ENCODE measurements at regions not wholly inside any gene's neighbourhood (a gene's known extent, or its start where the extent isn't known, plus 50 kb on each side); places are given as distances from the start of the nearest gene placed in this dataset.

DNA sequence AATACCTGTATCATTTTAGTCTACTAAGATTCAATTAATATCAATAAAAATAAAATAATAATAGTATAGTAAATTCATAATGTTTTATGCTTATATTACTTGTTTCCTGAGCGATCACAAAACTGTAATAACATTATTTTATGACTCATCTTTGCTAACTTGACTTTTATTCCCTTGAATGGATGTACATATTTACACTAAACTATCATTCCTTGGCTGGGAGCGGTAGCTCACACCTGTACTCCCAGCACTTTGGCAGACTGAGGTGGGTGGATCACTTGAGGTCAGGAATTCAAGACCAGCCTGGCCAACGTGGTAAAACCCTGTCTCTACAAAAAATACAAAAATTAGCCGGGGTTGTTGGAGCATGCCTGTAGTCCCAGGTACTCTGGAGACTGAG, 104.0 kb upstream of the SLC34A2 start:
- TF ChIP-seq, protein P1, sequence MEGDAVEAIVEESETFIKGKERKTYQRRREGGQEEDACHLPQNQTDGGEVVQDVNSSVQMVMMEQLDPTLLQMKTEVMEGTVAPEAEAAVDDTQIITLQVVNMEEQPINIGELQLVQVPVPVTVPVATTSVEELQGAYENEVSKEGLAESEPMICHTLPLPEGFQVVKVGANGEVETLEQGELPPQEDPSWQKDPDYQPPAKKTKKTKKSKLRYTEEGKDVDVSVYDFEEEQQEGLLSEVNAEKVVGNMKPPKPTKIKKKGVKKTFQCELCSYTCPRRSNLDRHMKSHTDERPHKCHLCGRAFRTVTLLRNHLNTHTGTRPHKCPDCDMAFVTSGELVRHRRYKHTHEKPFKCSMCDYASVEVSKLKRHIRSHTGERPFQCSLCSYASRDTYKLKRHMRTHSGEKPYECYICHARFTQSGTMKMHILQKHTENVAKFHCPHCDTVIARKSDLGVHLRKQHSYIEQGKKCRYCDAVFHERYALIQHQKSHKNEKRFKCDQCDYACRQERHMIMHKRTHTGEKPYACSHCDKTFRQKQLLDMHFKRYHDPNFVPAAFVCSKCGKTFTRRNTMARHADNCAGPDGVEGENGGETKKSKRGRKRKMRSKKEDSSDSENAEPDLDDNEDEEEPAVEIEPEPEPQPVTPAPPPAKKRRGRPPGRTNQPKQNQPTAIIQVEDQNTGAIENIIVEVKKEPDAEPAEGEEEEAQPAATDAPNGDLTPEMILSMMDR (IDR thresholded peaks at IDR 0.05; ENCODE audit: insufficient read depth, missing control alignments): no peak
- no peak for DNase-seq (ENCODE audit: insufficient read length, low spot score)
- no peak for FAIRE-seq

GRCh38 chr4:25552580-25553271, 102.9 kb upstream of the SLC34A2 start:
- DNase-seq (ENCODE audit: insufficient read length, low spot score) (no peak), FAIRE-seq (no peak)
- TF ChIP-seq, protein P1 (IDR thresholded peaks at IDR 0.05; ENCODE audit: insufficient read depth, missing control alignments): no peak

GRCh38 chr4:25559508-25559907, 96.1 kb upstream of the SLC34A2 start:
- TF ChIP-seq, protein P1 (IDR thresholded peaks at IDR 0.05; ENCODE audit: insufficient read depth, missing control alignments): no peak
- DNase-seq (ENCODE audit: insufficient read length, low spot score) (no peak), FAIRE-seq (no peak)

GRCh38 chr4:25560605-25561004, 95.0 kb upstream of the SLC34A2 start:
- TF ChIP-seq, protein P1 (IDR thresholded peaks at IDR 0.05; ENCODE audit: insufficient read depth, missing control alignments): no peak
- FAIRE-seq (no peak), DNase-seq (ENCODE audit: insufficient read length, low spot score) (no peak)

GRCh38 chr4:25563071-25563564, 92.5 kb upstream of the SLC34A2 start:
- FAIRE-seq: no peak
- no peak for DNase-seq (ENCODE audit: insufficient read length, low spot score)
- TF ChIP-seq, protein P1 (IDR thresholded peaks at IDR 0.05; ENCODE audit: insufficient read depth, missing control alignments): no peak

GRCh38 chr4:25564836-25565235, 90.8 kb upstream of the SLC34A2 start:
- DNase-seq (ENCODE audit: insufficient read length, low spot score) (no peak), FAIRE-seq (no peak)
- TF ChIP-seq, protein P1 (IDR thresholded peaks at IDR 0.05; ENCODE audit: insufficient read depth, missing control alignments): no peak

DNA sequence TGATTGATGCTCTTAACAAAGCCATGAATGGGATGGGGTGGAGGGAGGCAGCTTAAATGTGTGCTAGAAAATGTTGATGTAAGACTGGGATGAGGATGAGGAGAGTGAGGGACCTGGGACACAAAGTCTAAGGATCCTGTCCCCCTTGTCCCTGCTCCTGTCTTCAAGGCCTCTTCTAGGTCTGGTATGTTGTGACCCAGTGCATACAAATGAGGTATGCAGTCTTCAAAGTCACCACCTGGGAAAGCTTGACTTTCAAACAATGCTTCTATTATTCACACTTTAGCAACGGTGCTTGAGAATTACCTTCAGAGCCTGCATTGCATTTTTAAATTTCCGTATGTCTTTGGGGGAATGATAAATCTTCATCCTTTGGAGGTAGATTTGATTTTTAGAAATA, 88.4 kb upstream of the SLC34A2 start:
- FAIRE-seq (no peak), DNase-seq (ENCODE audit: insufficient read length, low spot score) (no peak)
- TF ChIP-seq, protein P1 (IDR thresholded peaks at IDR 0.05; ENCODE audit: insufficient read depth, missing control alignments): no peak
